Activated T-cell treated with anti-CD3 and anti-CD28 coated beads for 24 hours (primary cell): ENCODE measurements at regions not wholly inside any gene's neighbourhood (a gene's known extent, or its start where the extent isn't known, plus 50 kb on each side); places are given as distances from the start of the nearest gene placed in this dataset.

Experiments used
- DNase-seq: peaks from one replicate; pipeline ENCODE4 v3.0.0-alpha.2; 2020; ENCODE audit warnings: low read depth

DNA sequence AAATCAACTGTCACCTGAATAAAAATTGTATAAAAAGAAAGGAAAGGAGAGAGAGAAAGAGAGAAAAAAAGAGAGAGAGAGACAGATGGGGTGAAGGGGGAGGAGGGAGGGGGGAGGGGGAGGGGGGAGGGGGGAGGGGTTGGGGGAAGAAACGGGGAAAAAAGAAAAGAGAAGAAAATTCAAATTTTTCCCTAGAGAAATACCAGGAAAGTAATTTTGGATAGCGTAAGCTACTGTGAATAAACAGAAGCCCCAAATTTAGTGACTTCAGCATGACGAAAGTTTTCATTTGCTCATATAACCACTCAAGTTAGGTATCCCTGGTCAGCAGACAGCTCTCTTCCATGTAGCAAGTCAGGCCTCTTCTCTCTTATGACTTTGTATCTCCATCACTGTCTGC, 289.4 kb upstream of the MYOCD start:
- DNase-seq: no peak

GRCh38 chr17:12386225-12386624, 279.5 kb upstream of the MYOCD start:
- DNase-seq: no peak

DNA sequence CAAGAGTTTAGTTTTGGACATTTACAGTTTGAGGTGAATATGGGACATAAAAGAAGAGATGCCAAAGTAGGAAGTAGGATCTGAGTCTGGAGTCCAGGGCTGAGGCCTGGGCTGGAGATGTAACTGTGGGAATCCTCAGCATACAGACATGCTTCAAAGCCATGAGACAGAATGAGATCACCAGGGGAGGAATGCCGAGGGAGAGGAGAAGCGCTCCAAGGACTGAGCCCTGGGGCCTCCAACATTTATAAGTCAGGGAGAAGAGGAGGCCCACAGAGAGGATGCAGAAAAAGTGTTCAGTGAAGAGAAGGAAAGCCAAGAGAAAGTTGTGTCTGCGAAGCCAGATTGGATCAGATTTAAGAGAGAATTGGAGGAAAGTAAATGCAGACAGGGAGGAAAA, 277.5 kb upstream of the MYOCD start:
- DNase-seq: no peak

DNA sequence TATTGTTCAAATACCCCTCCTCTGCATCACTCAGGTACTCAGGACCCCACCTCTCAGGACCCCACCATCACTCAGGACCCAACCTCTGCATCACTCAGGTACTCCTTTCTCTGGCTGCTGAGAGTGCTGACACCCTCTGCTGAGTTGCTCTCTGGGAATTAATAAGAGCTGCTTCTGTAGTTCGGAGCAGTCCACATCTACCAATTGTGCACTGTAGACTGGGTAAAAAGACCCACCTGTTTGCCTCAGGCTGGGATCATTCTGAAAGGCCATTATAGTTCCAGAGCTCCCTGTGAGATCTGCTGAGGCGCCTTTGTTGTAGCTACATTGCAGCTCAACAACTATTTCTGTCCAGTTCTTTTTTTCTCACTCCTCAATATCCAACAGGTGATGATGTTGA, 276.3 kb upstream of the MYOCD start:
- DNase-seq: no peak

GRCh38 chr17:12390631-12391030, 275.1 kb upstream of the MYOCD start:
- no peak for DNase-seq

- no peak for DNase-seq
Observed at GRCh38 chr17:12391468-12391867, 274.2 kb upstream of the MYOCD start.

DNA sequence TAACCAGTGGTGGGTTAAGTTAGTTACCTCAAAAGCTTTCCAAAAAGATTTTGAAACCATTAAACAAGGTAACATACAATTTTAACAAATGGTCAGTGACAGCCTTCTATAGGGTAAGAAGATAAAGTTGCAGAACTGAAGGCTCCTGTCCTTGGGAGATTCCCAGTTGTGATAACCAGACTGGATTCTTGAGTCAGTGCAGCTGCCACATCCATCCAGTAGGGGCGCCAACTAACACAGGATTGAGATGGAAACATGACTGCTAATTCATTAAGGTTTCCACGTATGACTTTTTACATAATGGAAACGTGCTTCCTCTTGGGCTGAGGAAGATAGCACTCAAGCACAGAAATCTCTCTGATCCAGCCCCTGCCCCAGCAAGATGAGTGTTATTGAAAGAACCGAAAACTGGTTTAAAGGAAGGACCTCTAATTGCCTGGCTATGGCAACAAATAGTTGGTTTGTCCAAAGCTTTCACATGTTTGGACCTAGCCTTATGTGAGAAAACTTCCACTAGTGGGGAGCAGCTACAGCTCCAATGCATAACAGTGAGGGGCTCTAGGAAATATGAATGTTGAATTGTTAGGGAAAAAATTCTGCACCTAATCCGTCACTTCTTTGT, 269.8 kb upstream of the MYOCD start:
- DNase-seq: no peak

GRCh38 chr17:12398441-12399051, 267.1 kb upstream of the MYOCD start:
- no peak for DNase-seq

GRCh38 chr17:12402963-12403622, 262.6 kb upstream of the MYOCD start:
- DNase-seq: no peak

DNA sequence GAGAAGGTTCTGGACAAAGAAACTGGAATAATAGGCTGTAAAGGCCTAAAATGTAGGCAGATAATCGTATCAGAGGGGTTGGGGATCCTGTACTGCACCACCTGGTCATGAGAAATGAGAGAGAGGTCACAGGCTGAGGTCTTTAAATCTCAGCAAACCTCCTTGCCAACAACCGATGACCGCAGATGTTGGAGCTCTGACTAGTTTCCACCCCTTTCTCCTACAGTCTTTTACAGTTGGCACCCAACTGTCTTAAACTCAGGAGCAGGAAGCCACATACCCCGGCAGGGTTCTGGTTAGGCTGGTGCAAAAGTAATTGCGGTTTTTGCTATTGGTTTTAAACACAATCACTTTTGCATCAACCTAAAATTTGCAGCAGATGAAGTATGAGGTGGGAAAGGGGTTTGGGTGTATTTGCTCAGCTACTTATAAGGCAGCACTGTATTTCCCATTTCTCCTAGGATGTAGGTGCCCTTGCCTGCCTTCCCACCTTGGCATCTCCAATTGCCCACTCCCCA, 261.8 kb upstream of the MYOCD start:
- no peak for DNase-seq

DNA sequence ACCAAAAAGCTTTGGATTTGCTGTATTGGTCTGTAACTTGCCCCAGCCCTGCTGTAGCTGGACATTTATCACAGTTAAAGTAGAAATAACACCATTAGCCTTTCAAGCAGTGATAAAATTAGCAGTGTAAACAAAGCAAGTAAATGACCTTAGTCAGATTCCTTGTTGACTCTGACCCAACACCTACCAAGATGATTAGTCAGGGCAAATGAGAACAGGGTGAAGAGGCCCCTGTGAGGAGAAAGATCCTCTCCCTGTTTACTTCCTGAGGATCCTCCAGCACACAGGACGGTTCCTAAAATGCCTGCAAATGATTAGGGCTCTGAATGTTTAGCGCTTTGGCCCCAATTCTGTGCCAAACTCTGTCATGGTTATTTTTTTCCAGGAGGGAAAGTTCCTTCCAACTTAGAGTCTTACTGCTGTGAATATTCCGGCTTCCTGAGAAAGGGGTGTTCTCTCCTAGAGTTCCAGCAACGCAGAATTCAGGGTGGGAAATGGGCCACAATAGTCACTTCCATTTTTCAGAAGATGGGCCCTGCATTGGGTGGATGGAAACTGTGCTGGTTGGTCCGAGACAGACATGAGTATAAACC, 259.0 kb upstream of the MYOCD start:
- no peak for DNase-seq

DNA sequence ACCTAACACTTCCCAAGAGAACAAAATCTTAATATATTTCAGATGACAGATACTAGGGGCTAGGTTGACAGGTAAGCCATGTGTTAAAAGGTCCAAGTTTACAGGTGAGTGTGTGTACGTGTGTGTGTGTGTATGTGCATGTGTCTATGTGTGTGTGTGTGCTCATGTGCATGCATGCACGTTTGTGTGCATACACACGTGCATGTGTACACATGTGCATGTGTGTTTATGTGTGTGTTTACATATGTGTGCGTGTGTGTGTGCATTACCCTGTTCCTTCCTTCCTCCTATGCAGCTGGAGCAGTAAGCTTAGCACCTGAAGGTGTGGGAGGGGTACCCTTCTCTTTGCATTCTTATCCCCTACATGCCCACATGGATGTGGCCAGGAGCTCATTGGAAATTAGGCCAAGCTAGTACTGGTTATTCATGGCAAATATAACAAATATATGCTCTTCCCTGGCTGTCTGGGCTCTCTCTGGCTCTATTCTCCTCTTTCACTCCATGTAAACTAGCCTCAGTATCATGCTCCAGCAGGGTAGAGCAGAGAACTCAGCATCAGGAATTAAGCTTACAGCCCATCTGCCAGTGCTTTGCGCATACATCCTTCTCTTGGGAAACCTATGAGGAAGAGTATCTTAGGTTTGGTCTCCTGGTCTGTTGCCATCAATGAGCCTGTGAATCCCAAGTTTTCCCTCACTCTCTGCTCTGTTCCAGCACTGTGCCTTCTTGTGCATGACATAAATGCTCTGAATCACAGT, 258.0 kb upstream of the MYOCD start:
- no peak for DNase-seq

- DNase-seq: no peak
Observed at GRCh38 chr17:12409082-12409481, 256.6 kb upstream of the MYOCD start.

- no peak for DNase-seq
Observed at GRCh38 chr17:12410717-12411116, 255.0 kb upstream of the MYOCD start.

DNA sequence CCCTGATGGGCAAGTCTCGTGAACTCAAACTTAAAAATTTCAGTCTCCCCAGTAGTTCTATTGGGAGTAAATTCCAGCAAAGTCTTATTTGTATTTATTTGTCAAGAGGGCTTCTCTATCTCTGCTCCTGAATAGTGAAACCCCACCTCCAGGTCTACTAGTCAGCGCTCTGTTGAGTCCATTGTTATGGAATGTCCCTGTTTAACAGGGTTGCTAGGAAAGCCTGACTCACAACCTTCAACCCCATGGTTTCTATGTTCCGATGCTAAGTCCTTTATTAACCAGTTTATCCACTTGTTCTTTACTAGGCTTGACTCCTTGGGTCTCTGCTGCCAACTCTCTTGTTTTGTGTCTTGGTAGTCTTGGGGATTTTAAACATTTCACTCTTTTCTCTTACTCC, 250.7 kb upstream of the MYOCD start:
- DNase-seq: no peak

GRCh38 chr17:12421077-12421476, 244.6 kb upstream of the MYOCD start:
- no peak for DNase-seq

- no peak for DNase-seq
Observed at GRCh38 chr17:12421646-12422306, 243.9 kb upstream of the MYOCD start.

DNA sequence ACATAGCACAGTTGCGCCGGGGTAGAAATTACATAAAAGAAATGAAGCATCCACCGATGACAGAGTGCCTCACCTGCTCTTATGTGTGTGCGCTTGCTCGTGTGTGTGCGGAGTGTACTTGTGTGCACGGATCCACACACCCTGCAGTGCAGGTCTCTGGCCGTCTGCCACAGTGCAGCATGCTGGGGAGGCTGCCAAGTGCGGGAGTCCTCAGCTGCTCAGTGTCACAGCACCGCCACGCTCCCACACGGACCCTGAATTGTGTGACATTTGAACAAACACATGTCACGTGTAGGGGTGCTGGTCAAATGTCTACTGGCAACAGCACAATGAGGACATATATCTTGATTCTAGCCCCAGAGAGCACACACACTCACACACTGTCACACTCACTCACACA, 243.0 kb upstream of the MYOCD start:
- no peak for DNase-seq

GRCh38 chr17:12423337-12423736, 242.4 kb upstream of the MYOCD start:
- no peak for DNase-seq

- no peak for DNase-seq
Observed at GRCh38 chr17:12429116-12429515, 236.6 kb upstream of the MYOCD start.

DNA sequence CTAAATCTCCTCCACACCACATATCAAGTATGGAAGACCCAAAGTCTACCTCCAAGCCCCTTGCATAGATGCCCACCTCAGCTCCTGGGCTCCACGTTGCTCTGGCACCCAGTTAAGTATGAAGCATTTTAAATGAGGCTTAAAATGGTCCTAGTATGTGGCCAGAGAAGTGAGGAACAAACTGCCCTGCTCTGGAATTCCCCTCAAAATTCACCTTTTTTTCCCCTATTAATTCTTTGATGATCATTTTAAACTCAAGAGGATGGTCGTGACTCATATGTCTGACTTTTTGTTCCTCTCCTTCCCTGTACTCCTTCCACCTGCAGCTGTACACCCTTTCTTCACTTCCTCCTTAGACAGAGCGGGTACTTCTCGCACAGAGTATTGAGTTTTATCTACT, 234.5 kb upstream of the MYOCD start:
- DNase-seq: no peak

DNA sequence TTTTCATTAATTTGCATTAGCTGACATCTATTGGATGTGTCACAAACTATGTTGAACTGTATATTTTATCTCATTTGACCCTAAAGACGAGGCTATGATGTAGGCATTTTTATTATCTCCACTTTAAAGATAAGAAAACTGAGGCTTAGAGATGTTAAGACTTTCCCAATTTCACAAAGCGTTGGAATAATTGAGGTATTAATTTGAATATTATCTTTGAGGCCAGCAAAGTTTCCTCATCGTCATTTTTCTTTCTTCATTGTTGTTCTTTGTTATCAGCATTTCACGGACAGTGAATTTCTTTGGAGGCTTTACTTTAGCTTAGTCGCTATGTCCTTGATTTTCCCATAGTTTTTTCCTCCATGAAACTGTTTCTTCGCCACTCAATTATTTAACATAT, 227.5 kb upstream of the MYOCD start:
- DNase-seq: no peak
